ENCODE measurements at regions not wholly inside any gene's neighbourhood (a gene's known extent, or its start where the extent isn't known, plus 50 kb on each side); places are given as distances from the start of the nearest gene placed in this dataset.

GRCh38 chr11:57901756-57902155 is 121.9 kb upstream of the OR9Q1 start:
- no peak for TF ChIP-seq YY1 (IDR thresholded peaks at IDR 0.05; ENCODE audit: insufficient read depth, insufficient read length)
- TF ChIP-seq ZNF274 (IDR thresholded peaks at IDR 0.05; ENCODE audit: low read depth, low read length) = no peak

Measured in NT2/D1 (cell line).